Panc1 (cell line): ENCODE measurements at regions not wholly inside any gene's neighbourhood (a gene's known extent, or its start where the extent isn't known, plus 50 kb on each side); places are given as distances from the start of the nearest gene placed in this dataset.

Experiments used
- ATAC-seq: fragments of 200-7000 bp; cut with Tn5 transposase; 2 replicates; pipeline ENCODE4 v1.9.1; 2020; ENCODE audit warnings: mild to moderate bottlenecking, moderate library complexity
- BruUV-seq: library from RNA; stranded (reverse); fragments of 400-500 nt; replicated peaks from 2 replicates; lab custom pipeline; 2021; lab: Mats Ljungman, UMichigan
- CTCF ChIA-PET: fragments of 300-600 bp; sonication (Branson Sonifier 250); formaldehyde crosslinking; loops from one replicate; lab custom pipeline; 2022; ENCODE audit warnings: antibody characterized with exemption; lab: Charles Lee
- POLR2A ChIA-PET: fragments of 300-600 bp; sonication (Branson Sonifier 250); formaldehyde crosslinking; loops from one replicate; lab custom pipeline; 2022; ENCODE audit warnings: antibody characterized with exemption; lab: Charles Lee
- DNase-seq: peaks from one replicate; pipeline ENCODE4 v3.0.0-alpha.2; 2010; ENCODE audit warnings: low read depth, low spot score
- H3K27ac ChIP-seq: 2 replicates; pipeline ENCODE4 v1.5.1; 2011; ENCODE audit warnings: mild to moderate bottlenecking, low read length, inconsistent platforms
- H3K27me3 ChIP-seq: fragments of 200-500 bp; sonication (Bioruptor generic); 2 replicates; pipeline ENCODE4 v1.6.0; 2014; ENCODE audit warnings: low read length, inconsistent platforms; ENCODE audit not compliant: control insufficient read depth, insufficient read depth
- H3K36me3 ChIP-seq: fragments of 200-500 bp; sonication (Bioruptor generic); 2 replicates; pipeline ENCODE4 v1.5.1; 2014; ENCODE audit warnings: inconsistent platforms, mild to moderate bottlenecking, low read length, moderate library complexity; ENCODE audit not compliant: control insufficient read depth, insufficient read depth
- H3K4me1 ChIP-seq: 2 replicates; pipeline ENCODE4 v1.5.1; 2011; ENCODE audit warnings: inconsistent platforms, mild to moderate bottlenecking, low read length, moderate library complexity; ENCODE audit not compliant: control insufficient read depth, insufficient read depth
- H3K4me3 ChIP-seq, 2 experiments: 2 replicates each; pipeline ENCODE4 v1.5.1; 2011 to 2012; ENCODE audit warnings: low read depth in 2 of 2, low read length in 2 of 2, mild to moderate bottlenecking in 2 of 2, inconsistent platforms in 1 of 2, moderate library complexity in 1 of 2
- H3K9me3 ChIP-seq: fragments of 200-500 bp; sonication (Bioruptor generic); 2 replicates; pipeline ENCODE4 v1.5.1; 2014; ENCODE audit warnings: low read depth, mild to moderate bottlenecking, inconsistent platforms, low read length, moderate library complexity; ENCODE audit not compliant: control insufficient read depth, insufficient read depth
- POLR2AphosphoS5 ChIP-seq: IDR thresholded peaks from 2 replicates; pipeline ENCODE4 v1.6.1; 2012; ENCODE audit warnings: mild to moderate bottlenecking, low read depth, low read length, moderate library complexity
- SIN3A ChIP-seq: IDR thresholded peaks from 2 replicates; pipeline ENCODE4 v1.6.1; 2012; ENCODE audit warnings: low read depth, mild to moderate bottlenecking, low read length, moderate library complexity, borderline replicate concordance; ENCODE audit not compliant: insufficient read depth
- TCF7L2 ChIP-seq: IDR thresholded peaks from 2 replicates; pipeline ENCODE4 v1.6.1; 2011; ENCODE audit warnings: mild to moderate bottlenecking, low read depth, low read length, inconsistent platforms
- in situ Hi-C: cut with HindIII; loops from 2 replicates; pipeline ENCODE4 v1.10.0; 2016; ENCODE audit warnings: low sequenced_read_pairs, low pct_unique_long_range_greater_than_20kb
- intact Hi-C: fragments of 100-400 bp; cut with micrococcal nuclease; formaldehyde crosslinking; loops from one replicate; pipeline ENCODE4 v1.10.0; 2022; ENCODE audit not compliant: unreplicated experiment
- TF ChIP-seq, protein P1 (sequence below), 2 experiments: IDR thresholded peaks; 2 replicates each; pipeline ENCODE4 v1.6.1; 2011 to 2012; ENCODE audit warnings: low read depth in 2 of 2, control low read depth in 1 of 2, low read length in 1 of 2, mild to moderate bottlenecking in 1 of 2, moderate library complexity in 1 of 2; ENCODE audit not compliant: insufficient read depth in 1 of 2
- TF ChIP-seq, protein P2 (sequence below): fragments of 450-650 bp; IDR thresholded peaks from 2 replicates; pipeline ENCODE4 v1.5.1; 2017; ENCODE audit warnings: mild to moderate bottlenecking

DNA sequence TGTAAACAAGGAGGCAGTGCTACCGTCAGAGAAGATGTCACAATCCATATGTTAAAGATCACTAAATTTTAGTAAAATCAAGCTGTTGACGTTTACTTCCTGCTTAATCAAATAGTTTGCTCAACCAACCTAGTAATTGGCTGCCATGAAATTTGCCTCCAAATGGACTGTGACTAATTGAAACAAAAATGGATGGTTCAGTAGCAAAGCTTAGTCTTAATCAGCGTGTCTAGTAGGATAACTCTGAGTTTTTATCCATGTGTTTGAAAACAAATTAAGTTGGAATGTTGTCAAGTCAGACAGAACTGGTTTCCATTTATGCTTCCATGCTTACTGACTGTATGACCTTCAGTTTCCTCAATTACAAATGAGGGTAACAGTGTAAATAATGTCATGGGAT lies 1456.7 kb upstream of the CELF2 start:
- no peak overlapping the region for H3K4me3 ChIP-seq
- TF ChIP-seq, protein P1, sequence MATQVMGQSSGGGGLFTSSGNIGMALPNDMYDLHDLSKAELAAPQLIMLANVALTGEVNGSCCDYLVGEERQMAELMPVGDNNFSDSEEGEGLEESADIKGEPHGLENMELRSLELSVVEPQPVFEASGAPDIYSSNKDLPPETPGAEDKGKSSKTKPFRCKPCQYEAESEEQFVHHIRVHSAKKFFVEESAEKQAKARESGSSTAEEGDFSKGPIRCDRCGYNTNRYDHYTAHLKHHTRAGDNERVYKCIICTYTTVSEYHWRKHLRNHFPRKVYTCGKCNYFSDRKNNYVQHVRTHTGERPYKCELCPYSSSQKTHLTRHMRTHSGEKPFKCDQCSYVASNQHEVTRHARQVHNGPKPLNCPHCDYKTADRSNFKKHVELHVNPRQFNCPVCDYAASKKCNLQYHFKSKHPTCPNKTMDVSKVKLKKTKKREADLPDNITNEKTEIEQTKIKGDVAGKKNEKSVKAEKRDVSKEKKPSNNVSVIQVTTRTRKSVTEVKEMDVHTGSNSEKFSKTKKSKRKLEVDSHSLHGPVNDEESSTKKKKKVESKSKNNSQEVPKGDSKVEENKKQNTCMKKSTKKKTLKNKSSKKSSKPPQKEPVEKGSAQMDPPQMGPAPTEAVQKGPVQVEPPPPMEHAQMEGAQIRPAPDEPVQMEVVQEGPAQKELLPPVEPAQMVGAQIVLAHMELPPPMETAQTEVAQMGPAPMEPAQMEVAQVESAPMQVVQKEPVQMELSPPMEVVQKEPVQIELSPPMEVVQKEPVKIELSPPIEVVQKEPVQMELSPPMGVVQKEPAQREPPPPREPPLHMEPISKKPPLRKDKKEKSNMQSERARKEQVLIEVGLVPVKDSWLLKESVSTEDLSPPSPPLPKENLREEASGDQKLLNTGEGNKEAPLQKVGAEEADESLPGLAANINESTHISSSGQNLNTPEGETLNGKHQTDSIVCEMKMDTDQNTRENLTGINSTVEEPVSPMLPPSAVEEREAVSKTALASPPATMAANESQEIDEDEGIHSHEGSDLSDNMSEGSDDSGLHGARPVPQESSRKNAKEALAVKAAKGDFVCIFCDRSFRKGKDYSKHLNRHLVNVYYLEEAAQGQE (IDR thresholded peaks at IDR 0.05; ENCODE audit: insufficient read depth in 1 of 2, low read depth in 2 of 2, low read length in 1 of 2): no peak
- TF ChIP-seq, protein P2, sequence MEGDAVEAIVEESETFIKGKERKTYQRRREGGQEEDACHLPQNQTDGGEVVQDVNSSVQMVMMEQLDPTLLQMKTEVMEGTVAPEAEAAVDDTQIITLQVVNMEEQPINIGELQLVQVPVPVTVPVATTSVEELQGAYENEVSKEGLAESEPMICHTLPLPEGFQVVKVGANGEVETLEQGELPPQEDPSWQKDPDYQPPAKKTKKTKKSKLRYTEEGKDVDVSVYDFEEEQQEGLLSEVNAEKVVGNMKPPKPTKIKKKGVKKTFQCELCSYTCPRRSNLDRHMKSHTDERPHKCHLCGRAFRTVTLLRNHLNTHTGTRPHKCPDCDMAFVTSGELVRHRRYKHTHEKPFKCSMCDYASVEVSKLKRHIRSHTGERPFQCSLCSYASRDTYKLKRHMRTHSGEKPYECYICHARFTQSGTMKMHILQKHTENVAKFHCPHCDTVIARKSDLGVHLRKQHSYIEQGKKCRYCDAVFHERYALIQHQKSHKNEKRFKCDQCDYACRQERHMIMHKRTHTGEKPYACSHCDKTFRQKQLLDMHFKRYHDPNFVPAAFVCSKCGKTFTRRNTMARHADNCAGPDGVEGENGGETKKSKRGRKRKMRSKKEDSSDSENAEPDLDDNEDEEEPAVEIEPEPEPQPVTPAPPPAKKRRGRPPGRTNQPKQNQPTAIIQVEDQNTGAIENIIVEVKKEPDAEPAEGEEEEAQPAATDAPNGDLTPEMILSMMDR: no peak
- no peak for TF ChIP-seq POLR2AphosphoS5
- TF ChIP-seq TCF7L2: no peak
- TF ChIP-seq SIN3A: no peak
- no peak for DNase-seq
- no peak overlapping the region for H3K27ac ChIP-seq
- no peaks in the 10 kb centered on the region; the same call in 1 of the 2 replicates for H3K9me3 ChIP-seq
- H3K27me3 ChIP-seq: no peaks in the 10 kb centered on the region
- intact Hi-C loops (no loop called here), in situ Hi-C loops (no loop called here)
- no peaks in the 10 kb centered on the region for H3K4me1 ChIP-seq
- BruUV-seq: no TSS peak
- ChIA-PET CTCF (no interaction called here), POLR2A (no interaction called here)
- ATAC-seq: no peak
- H3K36me3 ChIP-seq: no peaks in the 10 kb centered on the region

DNA sequence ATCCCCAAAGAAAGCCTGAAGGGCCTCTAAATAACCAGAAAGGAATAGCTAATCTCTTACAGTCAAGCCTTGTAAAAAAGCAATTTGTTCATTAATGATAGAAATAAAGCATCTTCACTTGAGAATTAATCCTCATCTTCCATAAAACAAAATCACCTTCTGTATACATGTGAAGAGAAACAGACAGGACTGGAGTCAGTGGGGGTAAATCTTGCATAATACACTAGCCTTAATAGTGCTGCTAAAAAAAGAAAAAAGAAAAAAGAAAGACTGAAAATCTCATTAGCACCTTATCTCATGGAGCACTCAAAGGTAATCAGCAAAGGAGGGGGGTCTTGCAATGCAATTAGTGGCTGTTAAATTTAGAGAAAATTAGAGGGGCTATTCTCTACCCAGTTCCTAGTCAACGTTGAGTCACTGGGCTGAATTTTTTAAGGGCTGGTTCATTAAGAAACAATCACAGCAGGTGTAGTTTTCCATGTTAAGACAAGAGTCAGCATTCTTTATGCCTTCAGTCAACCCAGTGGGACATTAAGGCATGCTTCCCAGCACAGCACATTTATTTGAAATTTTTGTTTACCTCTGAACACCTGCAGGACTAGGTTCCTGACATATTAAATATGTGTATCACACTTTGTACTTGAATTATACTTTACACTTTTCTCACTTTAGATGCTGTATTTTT lies 1455.7 kb upstream of the CELF2 start:
- no peak for DNase-seq

More for the DNA sequence above, 1455.7 kb upstream of the CELF2 start:
- Histone ChIP-seq H3K36me3 (no peaks in the 10 kb centered on the region), H3K4me1 (no peaks in the 10 kb centered on the region), H3K4me3 (no peak overlapping the region), H3K27ac (no peak overlapping the region), H3K9me3 (no peaks in the 10 kb centered on the region; the same call in 1 of the 2 replicates), H3K27me3 (no peaks in the 10 kb centered on the region)
- no TSS peak for BruUV-seq
- ATAC-seq: no peak
- CTCF ChIA-PET: no interaction called here
- intact Hi-C loops (no loop called here), in situ Hi-C loops (no loop called here)
- POLR2A ChIA-PET: no interaction called here
- TF ChIP-seq TCF7L2 (no peak), SIN3A (no peak), POLR2AphosphoS5 (no peak)
- TF ChIP-seq, protein P2: no peak
- TF ChIP-seq, protein P1 (IDR thresholded peaks at IDR 0.05; ENCODE audit: insufficient read depth in 1 of 2, low read depth in 2 of 2, low read length in 1 of 2): no peak
